ENCODE measurements at regions not wholly inside any gene's neighbourhood (a gene's known extent, or its start where the extent isn't known, plus 50 kb on each side); places are given as distances from the start of the nearest gene placed in this dataset.

GRCh38 chr15:70420948-70421482 lies 323.3 kb upstream of the TLE3 start:
- no peak for DNase-seq

GRCh38 chr15:70420086-70420947 lies 322.6 kb upstream of the TLE3 start:
- DNase-seq, result no peak

GRCh38 chr15:70418943-70419342 lies 321.2 kb upstream of the TLE3 start:
- DNase-seq, result no peak

GRCh38 chr15:70417535-70417934 lies 319.8 kb upstream of the TLE3 start:
- no peak for DNase-seq

- DNase-seq, result no peak
These were observed 319.1 kb upstream of the TLE3 start for GRCh38 chr15:70416829-70417228.

GRCh38 chr15:70415398-70415797 lies 317.7 kb upstream of the TLE3 start:
- DNase-seq, result no peak

- DNase-seq, result no peak
These were observed 316.9 kb upstream of the TLE3 start for GRCh38 chr15:70414626-70415025.

- DNase-seq, result no peak
These were observed 315.1 kb upstream of the TLE3 start for GRCh38 chr15:70412794-70413193.

- no peak for DNase-seq
These were observed 313.6 kb upstream of the TLE3 start for GRCh38 chr15:70411143-70411863.

GRCh38 chr15:70410371-70410985 lies 312.8 kb upstream of the TLE3 start:
- DNase-seq, result no peak

GRCh38 chr15:70409388-70409787 lies 311.7 kb upstream of the TLE3 start:
- DNase-seq, result no peak

- DNase-seq, result no peak
These were observed 310.2 kb upstream of the TLE3 start for GRCh38 chr15:70407955-70408354.

- no peak for DNase-seq
These were observed 309.6 kb upstream of the TLE3 start for GRCh38 chr15:70407336-70407670.

GRCh38 chr15:70406617-70407335 lies 309.1 kb upstream of the TLE3 start:
- DNase-seq, result no peak

- no peak for DNase-seq
These were observed 304.0 kb upstream of the TLE3 start for GRCh38 chr15:70401709-70402108.

- no peak for DNase-seq
These were observed 303.2 kb upstream of the TLE3 start for GRCh38 chr15:70400766-70401541.

- no peak for DNase-seq
These were observed 301.5 kb upstream of the TLE3 start for GRCh38 chr15:70399204-70399603.

GRCh38 chr15:70398694-70399093 lies 301.0 kb upstream of the TLE3 start:
- no peak for DNase-seq

- DNase-seq, result no peak
These were observed 299.1 kb upstream of the TLE3 start for GRCh38 chr15:70396807-70397206.

GRCh38 chr15:70395164-70395563 lies 297.4 kb upstream of the TLE3 start:
- no peak for DNase-seq

- DNase-seq, result no peak
These were observed 293.0 kb upstream of the TLE3 start for GRCh38 chr15:70390723-70391122.

- DNase-seq, result no peak
These were observed 290.3 kb upstream of the TLE3 start for GRCh38 chr15:70387993-70388392.
